ENCODE measurements at regions not wholly inside any gene's neighbourhood (a gene's known extent, or its start where the extent isn't known, plus 50 kb on each side); places are given as distances from the start of the nearest gene placed in this dataset.

DNA sequence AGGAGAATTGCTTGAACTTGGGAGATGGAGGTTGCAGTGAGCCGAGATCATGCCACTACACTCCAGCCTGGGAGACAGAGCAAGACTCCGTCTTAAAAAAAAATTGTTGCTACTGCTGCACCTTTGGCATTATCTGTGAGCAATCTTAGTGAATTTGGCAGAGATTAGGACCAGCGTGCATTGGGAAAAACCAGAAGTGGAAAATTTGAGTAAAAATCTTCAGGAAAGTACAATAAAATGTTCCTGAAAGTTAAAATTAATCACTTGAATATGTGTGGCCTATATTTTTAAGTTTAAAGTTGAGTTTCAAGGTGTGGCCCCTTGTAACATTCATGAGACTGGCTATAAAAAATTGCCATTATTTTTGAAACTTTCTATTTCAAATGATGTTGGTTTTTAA is 85.1 kb downstream of the SPRY1 start:
- H4K91ac ChIP-seq (ENCODE audit: low read depth, low read length, poor library complexity), result no peak overlapping the region
- H3K4me3 ChIP-seq (ENCODE audit: low read length in 2 of 2), result no peak overlapping the region
- WGBS, 2 donors (ENCODE audit: extremely low coverage in 2 of 2, insufficient read length in 2 of 2, insufficient replicate concordance in 1 of 2), result no CpG with 5 or more reads among the region's 3 CpGs
- H3K27me3 ChIP-seq (ENCODE audit: control insufficient read depth in 3 of 3, insufficient read depth in 3 of 3, low read depth in 1 of 3, low read length in 3 of 3), result no peaks in the 10 kb centered on the region
- H2BK12ac ChIP-seq (ENCODE audit: low read length), result no peak overlapping the region
- no peak overlapping the region for H2BK15ac ChIP-seq (ENCODE audit: low read length)
- no peak overlapping the region for H3K23ac ChIP-seq (ENCODE audit: low read depth, low read length, poor library complexity)
- no peak for DNase-seq (ENCODE audit: low spot score)
- H2BK120ac ChIP-seq (ENCODE audit: low read depth, low read length), result no peak overlapping the region
- H3K79me1 ChIP-seq (ENCODE audit: low read depth, low read length), result no peaks in the 10 kb centered on the region
- peaks cover 9 to 26% of the 10 kb centered on the region in 2 donors for H3K4me1 ChIP-seq (ENCODE audit: control insufficient read depth in 2 of 2, insufficient read depth in 1 of 2, low read depth in 1 of 2, low read length in 2 of 2)
- H2AK5ac ChIP-seq (ENCODE audit: low read depth, low read length), result no peak overlapping the region
- no peak overlapping the region for H4K8ac ChIP-seq (ENCODE audit: low read depth, low read length)
- no peak overlapping the region for H3K14ac ChIP-seq (ENCODE audit: low read length)
- H3K27ac ChIP-seq (replicated peaks; ENCODE audit: low read length), result no peak overlapping the region
- no peak overlapping the region for H3K4me2 ChIP-seq (ENCODE audit: insufficient read depth, low read length, poor library complexity, severe bottlenecking)
- H3K9ac ChIP-seq (ENCODE audit: low read depth, low read length, poor library complexity), result no peak overlapping the region
- H2BK5ac ChIP-seq (ENCODE audit: low read length), result no peak overlapping the region
- H3K9me3 ChIP-seq (replicated peaks in 1 of 2; ENCODE audit: control insufficient read depth in 2 of 2, insufficient read depth in 1 of 2, low read depth in 1 of 2, low read length in 2 of 2), result no peaks in the 10 kb centered on the region
- H2AFZ ChIP-seq (ENCODE audit: low read length), result no peak overlapping the region
- no peak overlapping the region for H3K18ac ChIP-seq (ENCODE audit: low read length)
- H3K4ac ChIP-seq (ENCODE audit: low read length), result no peak overlapping the region
- H3K36me3 ChIP-seq (replicated peaks in 1 of 2; ENCODE audit: control insufficient read depth in 2 of 2, insufficient read depth in 2 of 2, low read length in 2 of 2), result no peaks in the 10 kb centered on the region

DNA sequence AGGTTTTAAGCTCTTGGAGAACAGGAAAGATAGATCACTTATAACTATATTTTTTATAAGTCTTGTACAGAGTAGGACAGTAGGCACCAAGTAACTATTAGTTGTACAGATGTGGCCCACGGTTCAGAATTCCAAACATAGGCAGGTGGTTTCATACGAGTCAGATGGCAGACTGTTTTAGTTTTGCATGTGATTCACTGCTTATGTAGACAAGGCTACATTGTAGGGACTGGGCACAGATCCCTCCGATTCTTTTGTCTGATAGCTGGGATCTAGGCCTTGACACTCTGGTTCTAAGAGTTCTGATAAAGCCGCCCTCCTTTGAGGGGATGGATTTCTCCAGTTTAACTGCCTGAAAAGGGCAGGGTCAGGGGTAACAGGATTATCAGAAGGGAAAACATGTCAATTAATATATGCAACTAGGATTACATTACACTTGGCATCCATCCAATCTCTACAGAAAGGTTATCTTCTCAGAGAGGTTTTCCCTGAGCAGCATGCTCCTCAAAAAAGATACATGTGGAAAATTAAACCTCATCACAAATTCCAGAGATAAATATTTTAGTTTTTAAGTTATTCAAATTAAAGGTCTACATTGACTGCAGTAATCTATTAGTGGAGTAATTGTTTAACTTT is 87.8 kb downstream of the SPRY1 start:
- Histone ChIP-seq H2AFZ (ENCODE audit: low read length) (no peak overlapping the region), H3K14ac (ENCODE audit: low read length) (no peak overlapping the region), H2BK5ac (ENCODE audit: low read length) (no peak overlapping the region), H2BK120ac (ENCODE audit: low read depth, low read length) (no peak overlapping the region), H2BK12ac (ENCODE audit: low read length) (no peak overlapping the region), H3K79me1 (ENCODE audit: low read depth, low read length) (no peaks in the 10 kb centered on the region), H2BK15ac (ENCODE audit: low read length) (no peak overlapping the region), H4K8ac (ENCODE audit: low read depth, low read length) (no peak overlapping the region), H3K9me3 (replicated peaks in 1 of 2; ENCODE audit: control insufficient read depth in 2 of 2, insufficient read depth in 1 of 2, low read depth in 1 of 2, low read length in 2 of 2) (no peaks in the 10 kb centered on the region), H3K27me3 (ENCODE audit: control insufficient read depth in 3 of 3, insufficient read depth in 3 of 3, low read depth in 1 of 3, low read length in 3 of 3) (no peaks in the 10 kb centered on the region), H3K27ac (replicated peaks; ENCODE audit: low read length) (no peak overlapping the region), H3K9ac (ENCODE audit: low read depth, low read length, poor library complexity) (no peak overlapping the region), H3K23ac (ENCODE audit: low read depth, low read length, poor library complexity) (no peak overlapping the region), H3K4me3 (ENCODE audit: low read length in 2 of 2) (no peak overlapping the region), H3K4me1 (ENCODE audit: control insufficient read depth in 2 of 2, insufficient read depth in 1 of 2, low read depth in 1 of 2, low read length in 2 of 2) (peaks cover 0 to 6% of the 10 kb centered on the region in 2 donors), H3K4ac (ENCODE audit: low read length) (no peak overlapping the region), H3K4me2 (ENCODE audit: insufficient read depth, low read length, poor library complexity, severe bottlenecking) (no peak overlapping the region), H2AK5ac (ENCODE audit: low read depth, low read length) (no peak overlapping the region), H3K36me3 (replicated peaks in 1 of 2; ENCODE audit: control insufficient read depth in 2 of 2, insufficient read depth in 2 of 2, low read length in 2 of 2) (no peaks in the 10 kb centered on the region), H3K18ac (ENCODE audit: low read length) (no peak overlapping the region), H4K91ac (ENCODE audit: low read depth, low read length, poor library complexity) (no peak overlapping the region)
- WGBS, 2 donors (ENCODE audit: extremely low coverage in 2 of 2, insufficient read length in 2 of 2, insufficient replicate concordance in 1 of 2), result no CpG with 5 or more reads among the region's 4 CpGs
- DNase-seq (ENCODE audit: low spot score), result no peak

DNA sequence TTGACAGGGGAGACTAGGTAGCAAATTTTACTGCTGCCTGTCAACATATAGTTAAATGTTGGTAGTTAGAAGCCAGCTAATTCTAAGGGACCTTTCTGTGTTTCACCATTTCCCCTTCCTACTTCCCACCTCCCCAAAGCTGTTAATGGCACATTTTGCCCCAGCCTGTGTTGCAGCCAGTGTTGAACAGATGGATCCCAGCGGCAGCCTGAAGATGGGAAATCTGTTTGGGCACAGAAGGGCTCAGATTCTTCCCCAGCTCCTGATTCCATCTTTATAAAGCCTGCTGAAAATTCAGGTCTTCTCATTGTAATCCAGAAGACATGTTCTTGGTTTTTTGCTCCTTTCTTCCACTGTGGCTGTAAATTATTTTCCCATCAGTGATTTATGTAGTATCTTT is 89.0 kb downstream of the SPRY1 start:
- Histone ChIP-seq H3K14ac (ENCODE audit: low read length) (no peak overlapping the region), H3K4me2 (ENCODE audit: insufficient read depth, low read length, poor library complexity, severe bottlenecking) (no peak overlapping the region), H3K18ac (ENCODE audit: low read length) (no peak overlapping the region), H2AK5ac (ENCODE audit: low read depth, low read length) (no peak overlapping the region), H2AFZ (ENCODE audit: low read length) (peak overlapping the region; percentile 56), H3K79me1 (ENCODE audit: low read depth, low read length) (no peaks in the 10 kb centered on the region), H3K27ac (replicated peaks; ENCODE audit: low read length) (no peak overlapping the region), H3K9ac (ENCODE audit: low read depth, low read length, poor library complexity) (no peak overlapping the region), H2BK15ac (ENCODE audit: low read length) (no peak overlapping the region), H2BK5ac (ENCODE audit: low read length) (no peak overlapping the region), H2BK12ac (ENCODE audit: low read length) (no peak overlapping the region), H3K9me3 (replicated peaks in 1 of 2; ENCODE audit: control insufficient read depth in 2 of 2, insufficient read depth in 1 of 2, low read depth in 1 of 2, low read length in 2 of 2) (no peaks in the 10 kb centered on the region), H4K91ac (ENCODE audit: low read depth, low read length, poor library complexity) (no peak overlapping the region), H4K8ac (ENCODE audit: low read depth, low read length) (no peak overlapping the region), H3K36me3 (replicated peaks in 1 of 2; ENCODE audit: control insufficient read depth in 2 of 2, insufficient read depth in 2 of 2, low read length in 2 of 2) (no peaks in the 10 kb centered on the region), H3K4me1 (ENCODE audit: control insufficient read depth in 2 of 2, insufficient read depth in 1 of 2, low read depth in 1 of 2, low read length in 2 of 2) (no peaks in the 10 kb centered on the region), H3K4ac (ENCODE audit: low read length) (no peak overlapping the region), H2BK120ac (ENCODE audit: low read depth, low read length) (no peak overlapping the region), H3K23ac (ENCODE audit: low read depth, low read length, poor library complexity) (no peak overlapping the region), H3K4me3 (ENCODE audit: low read length in 2 of 2) (no peak overlapping the region), H3K27me3 (ENCODE audit: control insufficient read depth in 3 of 3, insufficient read depth in 3 of 3, low read depth in 1 of 3, low read length in 3 of 3) (no peaks in the 10 kb centered on the region)
- WGBS, 2 donors (ENCODE audit: extremely low coverage in 2 of 2, insufficient read length in 2 of 2, insufficient replicate concordance in 1 of 2), result no CpG with 5 or more reads among the region's 1 CpG
- no peak for DNase-seq (ENCODE audit: low spot score)

DNA sequence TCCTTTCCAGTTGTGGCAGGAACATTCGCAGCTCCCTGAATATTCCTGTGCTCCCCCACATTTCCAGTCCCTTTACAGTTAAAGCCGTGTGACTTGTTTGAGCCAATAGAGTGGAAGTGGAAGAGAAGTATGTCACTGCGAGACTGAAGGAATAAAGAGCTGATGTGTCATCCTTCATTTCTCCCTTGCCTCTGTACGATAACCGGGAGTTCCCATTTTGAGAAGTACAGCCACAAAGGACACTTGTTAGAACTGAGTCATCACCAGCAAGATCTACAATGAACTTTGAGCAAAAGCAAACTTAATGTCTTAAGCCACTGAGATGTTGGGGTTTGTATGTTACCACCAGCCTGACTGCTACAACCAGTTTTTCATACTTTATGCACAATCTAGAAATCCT is 92.3 kb downstream of the SPRY1 start:
- Histone ChIP-seq H3K27me3 (ENCODE audit: control insufficient read depth in 3 of 3, insufficient read depth in 3 of 3, low read depth in 1 of 3, low read length in 3 of 3) (no peaks in the 10 kb centered on the region), H2BK15ac (ENCODE audit: low read length) (no peak overlapping the region), H3K36me3 (replicated peaks in 1 of 2; ENCODE audit: control insufficient read depth in 2 of 2, insufficient read depth in 2 of 2, low read length in 2 of 2) (no peaks in the 10 kb centered on the region), H3K27ac (replicated peaks; ENCODE audit: low read length) (no peak overlapping the region), H4K8ac (ENCODE audit: low read depth, low read length) (no peak overlapping the region), H3K4me2 (ENCODE audit: insufficient read depth, low read length, poor library complexity, severe bottlenecking) (no peak overlapping the region), H4K91ac (ENCODE audit: low read depth, low read length, poor library complexity) (no peak overlapping the region), H3K18ac (ENCODE audit: low read length) (no peak overlapping the region), H3K4me1 (ENCODE audit: control insufficient read depth in 2 of 2, insufficient read depth in 1 of 2, low read depth in 1 of 2, low read length in 2 of 2) (no peaks in the 10 kb centered on the region), H2AK5ac (ENCODE audit: low read depth, low read length) (no peak overlapping the region), H3K23ac (ENCODE audit: low read depth, low read length, poor library complexity) (no peak overlapping the region), H2BK12ac (ENCODE audit: low read length) (no peak overlapping the region), H3K9me3 (replicated peaks in 1 of 2; ENCODE audit: control insufficient read depth in 2 of 2, insufficient read depth in 1 of 2, low read depth in 1 of 2, low read length in 2 of 2) (no peaks in the 10 kb centered on the region), H3K9ac (ENCODE audit: low read depth, low read length, poor library complexity) (no peak overlapping the region), H2AFZ (ENCODE audit: low read length) (peak overlapping the region; percentile 7), H2BK5ac (ENCODE audit: low read length) (no peak overlapping the region), H3K14ac (ENCODE audit: low read length) (no peak overlapping the region), H3K4me3 (ENCODE audit: low read length in 2 of 2) (no peak overlapping the region), H2BK120ac (ENCODE audit: low read depth, low read length) (no peak overlapping the region), H3K79me1 (ENCODE audit: low read depth, low read length) (no peaks in the 10 kb centered on the region), H3K4ac (ENCODE audit: low read length) (no peak overlapping the region)
- DNase-seq (ENCODE audit: low spot score), result no peak
- no CpG with 5 or more reads among the region's 5 CpGs for WGBS, 2 donors (ENCODE audit: extremely low coverage in 2 of 2, insufficient read length in 2 of 2, insufficient replicate concordance in 1 of 2)
